ENCODE measurements at regions not wholly inside any gene's neighbourhood (a gene's known extent, or its start where the extent isn't known, plus 50 kb on each side); places are given as distances from the start of the nearest gene placed in this dataset.

DNA sequence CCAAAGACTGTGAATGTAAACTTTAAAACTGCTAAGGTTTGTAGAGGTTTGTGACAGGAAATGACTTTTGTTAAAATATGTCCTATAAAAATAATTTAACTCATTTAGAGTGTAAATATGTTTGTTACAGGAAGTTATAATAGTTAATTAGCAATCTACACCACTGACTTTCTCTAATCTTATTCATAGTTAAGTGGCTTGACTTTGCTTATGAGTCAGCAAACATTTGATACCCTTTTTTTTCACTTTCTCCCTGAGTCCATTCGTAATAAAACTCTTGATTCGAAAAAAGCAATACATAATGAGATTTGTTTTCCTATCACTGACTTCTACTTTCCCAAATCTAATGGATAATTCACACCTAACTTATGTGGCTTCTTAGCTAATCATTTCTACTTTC, 317.7 kb upstream of the SEMA3C start:
- H3K4me2 ChIP-seq = no peak overlapping the region
- H3K9ac ChIP-seq = no peak overlapping the region
- H3K27ac ChIP-seq = no peak overlapping the region
- H3K4me1 ChIP-seq (ENCODE audit: low read depth, poor library complexity, severe bottlenecking) = no peaks in the 10 kb centered on the region
- no peaks in the 10 kb centered on the region for H3K27me3 ChIP-seq (ENCODE audit: insufficient read depth, low read depth)
- H2AFZ ChIP-seq (ENCODE audit: low read depth) = no peak overlapping the region
- H4K20me1 ChIP-seq (ENCODE audit: insufficient read depth) = no peaks in the 10 kb centered on the region
- H3K36me3 ChIP-seq (ENCODE audit: insufficient read depth) = no peaks in the 10 kb centered on the region; the same call in 1 of the 2 replicates
- TF ChIP-seq, protein P1, sequence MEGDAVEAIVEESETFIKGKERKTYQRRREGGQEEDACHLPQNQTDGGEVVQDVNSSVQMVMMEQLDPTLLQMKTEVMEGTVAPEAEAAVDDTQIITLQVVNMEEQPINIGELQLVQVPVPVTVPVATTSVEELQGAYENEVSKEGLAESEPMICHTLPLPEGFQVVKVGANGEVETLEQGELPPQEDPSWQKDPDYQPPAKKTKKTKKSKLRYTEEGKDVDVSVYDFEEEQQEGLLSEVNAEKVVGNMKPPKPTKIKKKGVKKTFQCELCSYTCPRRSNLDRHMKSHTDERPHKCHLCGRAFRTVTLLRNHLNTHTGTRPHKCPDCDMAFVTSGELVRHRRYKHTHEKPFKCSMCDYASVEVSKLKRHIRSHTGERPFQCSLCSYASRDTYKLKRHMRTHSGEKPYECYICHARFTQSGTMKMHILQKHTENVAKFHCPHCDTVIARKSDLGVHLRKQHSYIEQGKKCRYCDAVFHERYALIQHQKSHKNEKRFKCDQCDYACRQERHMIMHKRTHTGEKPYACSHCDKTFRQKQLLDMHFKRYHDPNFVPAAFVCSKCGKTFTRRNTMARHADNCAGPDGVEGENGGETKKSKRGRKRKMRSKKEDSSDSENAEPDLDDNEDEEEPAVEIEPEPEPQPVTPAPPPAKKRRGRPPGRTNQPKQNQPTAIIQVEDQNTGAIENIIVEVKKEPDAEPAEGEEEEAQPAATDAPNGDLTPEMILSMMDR (conservative IDR thresholded peaks at IDR 0.05; ENCODE audit: low read depth, low read length) = no peak
- no peak overlapping the region for H3K4me3 ChIP-seq (IDR thresholded peaks at IDR 0.05; ENCODE audit: insufficient read depth, low read depth, low read length)
- H3K79me2 ChIP-seq (ENCODE audit: insufficient read depth, low read depth) = no peaks in the 10 kb centered on the region

DNA sequence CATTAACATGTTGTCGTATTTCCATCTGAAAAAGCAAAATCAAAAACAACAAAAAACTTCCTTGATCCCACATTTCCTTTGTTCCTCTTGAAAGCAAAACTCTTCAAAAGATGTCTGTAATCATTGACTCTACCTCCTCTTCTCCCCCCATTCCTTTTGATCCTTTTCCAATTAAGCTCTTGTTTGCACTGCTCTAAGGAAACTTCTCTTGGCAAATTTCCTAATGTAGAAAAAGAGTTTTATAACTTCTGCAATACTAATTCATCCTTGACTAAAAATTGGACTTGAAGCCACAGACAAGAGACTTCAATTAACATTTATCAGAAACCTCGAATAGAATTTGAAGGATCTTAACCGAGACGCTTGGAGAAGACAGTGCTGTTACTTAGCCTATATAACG, 317.1 kb upstream of the SEMA3C start:
- Histone ChIP-seq H3K79me2 (ENCODE audit: insufficient read depth, low read depth) (no peaks in the 10 kb centered on the region), H3K4me2 (no peak overlapping the region), H3K4me1 (ENCODE audit: low read depth, poor library complexity, severe bottlenecking) (no peaks in the 10 kb centered on the region), H3K27me3 (ENCODE audit: insufficient read depth, low read depth) (no peaks in the 10 kb centered on the region), H3K36me3 (ENCODE audit: insufficient read depth) (no peaks in the 10 kb centered on the region; the same call in 1 of the 2 replicates), H3K27ac (no peak overlapping the region), H3K4me3 (IDR thresholded peaks at IDR 0.05; ENCODE audit: insufficient read depth, low read depth, low read length) (no peak overlapping the region), H2AFZ (ENCODE audit: low read depth) (no peak overlapping the region), H4K20me1 (ENCODE audit: insufficient read depth) (no peaks in the 10 kb centered on the region), H3K9ac (no peak overlapping the region)
- TF ChIP-seq, protein P1 (conservative IDR thresholded peaks at IDR 0.05; ENCODE audit: low read depth, low read length) = no peak

DNA sequence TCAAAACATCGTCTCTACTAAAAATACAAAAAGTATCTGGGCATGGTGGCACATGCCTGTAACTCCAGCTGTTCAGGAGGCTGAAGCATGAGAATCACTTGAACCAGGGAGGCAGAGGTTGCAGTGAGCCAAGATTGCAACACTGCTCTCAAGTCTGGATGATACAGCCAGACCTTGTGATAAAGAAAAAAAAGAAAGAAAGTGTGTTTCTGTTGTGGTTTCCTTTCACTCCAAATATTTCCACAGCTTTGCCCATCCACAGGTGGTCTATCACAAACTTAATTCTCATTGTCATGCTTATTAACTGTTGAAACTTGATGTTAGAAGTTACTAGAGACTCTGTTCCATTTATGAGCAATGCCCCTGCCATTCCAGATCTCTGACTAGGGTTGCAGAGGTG, 316.0 kb upstream of the SEMA3C start:
- Histone ChIP-seq H3K4me2 (no peak overlapping the region), H2AFZ (ENCODE audit: low read depth) (no peak overlapping the region), H4K20me1 (ENCODE audit: insufficient read depth) (no peaks in the 10 kb centered on the region), H3K4me1 (ENCODE audit: low read depth, poor library complexity, severe bottlenecking) (no peaks in the 10 kb centered on the region), H3K36me3 (ENCODE audit: insufficient read depth) (no peaks in the 10 kb centered on the region; the same call in 1 of the 2 replicates), H3K79me2 (ENCODE audit: insufficient read depth, low read depth) (no peaks in the 10 kb centered on the region), H3K27ac (no peak overlapping the region), H3K9ac (no peak overlapping the region), H3K4me3 (IDR thresholded peaks at IDR 0.05; ENCODE audit: insufficient read depth, low read depth, low read length) (no peak overlapping the region), H3K27me3 (ENCODE audit: insufficient read depth, low read depth) (no peaks in the 10 kb centered on the region)
- TF ChIP-seq, protein P1 (conservative IDR thresholded peaks at IDR 0.05; ENCODE audit: low read depth, low read length) = no peak

DNA sequence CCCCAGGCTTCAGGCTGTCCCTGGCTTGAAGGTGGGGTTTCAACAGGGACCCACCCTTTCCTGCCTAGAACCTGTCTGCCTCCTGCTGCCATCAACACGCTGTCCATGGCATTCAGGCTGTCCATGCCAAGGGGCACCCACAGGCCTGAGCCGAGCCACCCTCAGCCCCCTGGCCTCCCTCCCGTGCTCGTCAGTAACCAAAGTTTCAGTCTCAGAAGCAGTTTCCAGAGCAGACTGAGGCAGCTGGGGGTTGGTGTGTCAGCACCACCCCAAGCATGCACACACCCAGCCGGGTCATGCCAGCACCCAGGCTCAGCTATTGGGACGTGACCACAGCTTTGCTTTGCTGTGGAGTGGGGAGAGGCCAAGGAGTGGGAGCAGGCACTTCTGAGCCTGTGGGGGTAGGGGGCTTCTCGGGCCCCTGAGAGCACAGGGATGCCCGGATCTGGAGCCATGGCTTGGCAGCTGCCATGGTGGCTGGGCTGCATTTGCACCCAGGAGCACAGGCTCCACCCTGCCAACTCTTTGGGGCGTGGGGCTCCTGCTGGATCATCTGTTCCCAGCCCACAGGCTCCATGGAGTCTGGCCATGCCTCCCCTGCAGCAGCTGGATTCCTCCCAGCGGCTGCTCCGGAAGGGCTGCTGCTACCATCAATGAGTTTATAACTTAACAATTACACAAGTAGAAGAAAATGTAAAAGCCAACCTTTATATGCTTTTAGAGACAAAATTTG, 314.5 kb upstream of the SEMA3C start:
- Histone ChIP-seq H3K9ac (no peak overlapping the region), H3K36me3 (ENCODE audit: insufficient read depth) (no peaks in the 10 kb centered on the region; the same call in 1 of the 2 replicates), H4K20me1 (ENCODE audit: insufficient read depth) (no peaks in the 10 kb centered on the region), H2AFZ (ENCODE audit: low read depth) (no peak overlapping the region), H3K27me3 (ENCODE audit: insufficient read depth, low read depth) (no peaks in the 10 kb centered on the region), H3K4me1 (ENCODE audit: low read depth, poor library complexity, severe bottlenecking) (no peaks in the 10 kb centered on the region), H3K27ac (no peak overlapping the region), H3K4me2 (no peak overlapping the region), H3K79me2 (ENCODE audit: insufficient read depth, low read depth) (no peaks in the 10 kb centered on the region), H3K4me3 (IDR thresholded peaks at IDR 0.05; ENCODE audit: insufficient read depth, low read depth, low read length) (no peak overlapping the region)
- TF ChIP-seq, protein P1 (conservative IDR thresholded peaks at IDR 0.05; ENCODE audit: low read depth, low read length) = no peak

Data from KMS-11 (cell line).